Testis (tissue), 2 donors: ENCODE measurements at regions not wholly inside any gene's neighbourhood (a gene's known extent, or its start where the extent isn't known, plus 50 kb on each side); places are given as distances from the start of the nearest gene placed in this dataset.

Experiments used
- DNase-seq: peaks from one replicate; pipeline ENCODE4 v3.0.0-alpha.2; 2019
- H3K27ac ChIP-seq, 2 donors: fragments of 200-600 bp; sonication (generic); one replicate each; pipeline ENCODE4 v1.5.1; 2019
- H3K27me3 ChIP-seq: fragments of 200-600 bp; sonication (generic); one replicate; pipeline ENCODE4 v1.5.1; 2019
- H3K36me3 ChIP-seq: fragments of 200-600 bp; sonication (generic); one replicate; pipeline ENCODE4 v1.5.1; 2017; ENCODE audit warnings: low read depth; ENCODE audit errors: missing control alignments
- H3K4me1 ChIP-seq: fragments of 200-600 bp; sonication (generic); one replicate; pipeline ENCODE4 v1.5.1; 2019
- H3K4me3 ChIP-seq, 2 donors: fragments of 200-600 bp; sonication (generic); one replicate each; pipeline ENCODE4 v1.5.1; 2017 to 2019
- H3K9me3 ChIP-seq: fragments of 200-600 bp; sonication (generic); one replicate; pipeline ENCODE4 v1.5.1; 2017
- POLR2A ChIP-seq: fragments of 450-650 bp; IDR thresholded peaks from one replicate; pipeline ENCODE4 v1.6.1; 2017; ENCODE audit warnings: antibody characterized with exemption, mild to moderate bottlenecking, moderate library complexity
- WGBS, 2 donors: methylation state at CpG; one replicate each; pipeline ENCODE4 v1.1.5; 2018; 5-methylcytosine and 5-hydroxymethylcytosine counted together
- intact Hi-C: fragments of 100-400 bp; cut with DNase I; formaldehyde crosslinking; loops from one replicate; pipeline ENCODE4 v1.15.1; 2023; ENCODE audit warnings: low total_unique reads
- TF ChIP-seq, protein P1 (sequence below), 3 experiments: fragments of 450-650 bp in 2 of 3; fragments of 200-600 bp in 1 of 3; sonication (generic) in 1 of 3; IDR thresholded peaks; one replicate each; pipeline ENCODE4 v1.5.1; 2016 to 2019; ENCODE audit warnings: antibody characterized with exemption in 3 of 3, mild to moderate bottlenecking in 2 of 3, moderate library complexity in 1 of 3

DNA sequence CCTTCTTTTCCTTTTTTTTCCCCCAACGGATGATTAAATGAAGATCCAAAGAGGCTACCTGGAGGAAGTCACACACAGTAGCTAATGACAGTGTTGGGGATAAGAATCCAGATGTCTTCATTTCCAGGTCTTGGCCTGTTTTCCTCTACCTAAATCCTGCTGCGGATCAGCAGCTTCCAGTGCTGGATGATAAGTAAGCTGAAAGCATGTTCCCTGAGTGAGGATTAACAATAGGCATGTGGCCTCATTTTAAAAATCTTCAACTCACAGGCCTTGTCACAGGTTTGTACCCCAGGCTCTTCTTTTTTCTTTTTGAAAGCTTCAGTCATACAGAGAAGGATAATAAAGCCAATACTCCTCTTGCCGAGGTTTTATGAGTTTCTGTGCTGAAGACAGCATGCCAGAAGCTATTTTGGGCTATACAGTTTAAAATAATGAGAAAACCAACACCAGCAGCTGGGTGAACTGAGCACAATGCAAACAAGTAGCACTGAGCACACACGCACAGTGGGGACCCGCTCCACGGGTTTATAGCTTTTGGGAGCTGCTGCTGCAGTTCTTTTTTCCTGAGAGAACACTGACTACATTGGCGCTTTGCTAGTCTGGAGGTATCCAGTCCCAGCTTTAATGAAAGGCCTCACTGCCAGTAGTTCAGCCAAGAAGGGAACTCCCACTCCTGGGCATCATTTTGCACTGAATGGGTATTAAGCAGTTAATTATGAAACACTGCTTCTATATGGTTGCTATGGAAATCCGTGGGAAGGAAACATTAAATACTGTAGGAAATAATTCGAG, 184.2 kb upstream of the CTSO start:
- intact Hi-C loops, result no loop called here
- Histone ChIP-seq H3K27me3 (no peaks in the 10 kb centered on the region), H3K9me3 (no peaks in the 10 kb centered on the region), H3K4me3 (no peak overlapping the region), H3K4me1 (no peaks in the 10 kb centered on the region), H3K36me3 (no peaks in the 10 kb centered on the region), H3K27ac (no peak overlapping the region)
- 61 to 68% methylated on average over 9 of the region's 9 CpGs for WGBS, 2 donors
- no peak for TF ChIP-seq POLR2A
- TF ChIP-seq, protein P1, sequence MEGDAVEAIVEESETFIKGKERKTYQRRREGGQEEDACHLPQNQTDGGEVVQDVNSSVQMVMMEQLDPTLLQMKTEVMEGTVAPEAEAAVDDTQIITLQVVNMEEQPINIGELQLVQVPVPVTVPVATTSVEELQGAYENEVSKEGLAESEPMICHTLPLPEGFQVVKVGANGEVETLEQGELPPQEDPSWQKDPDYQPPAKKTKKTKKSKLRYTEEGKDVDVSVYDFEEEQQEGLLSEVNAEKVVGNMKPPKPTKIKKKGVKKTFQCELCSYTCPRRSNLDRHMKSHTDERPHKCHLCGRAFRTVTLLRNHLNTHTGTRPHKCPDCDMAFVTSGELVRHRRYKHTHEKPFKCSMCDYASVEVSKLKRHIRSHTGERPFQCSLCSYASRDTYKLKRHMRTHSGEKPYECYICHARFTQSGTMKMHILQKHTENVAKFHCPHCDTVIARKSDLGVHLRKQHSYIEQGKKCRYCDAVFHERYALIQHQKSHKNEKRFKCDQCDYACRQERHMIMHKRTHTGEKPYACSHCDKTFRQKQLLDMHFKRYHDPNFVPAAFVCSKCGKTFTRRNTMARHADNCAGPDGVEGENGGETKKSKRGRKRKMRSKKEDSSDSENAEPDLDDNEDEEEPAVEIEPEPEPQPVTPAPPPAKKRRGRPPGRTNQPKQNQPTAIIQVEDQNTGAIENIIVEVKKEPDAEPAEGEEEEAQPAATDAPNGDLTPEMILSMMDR (IDR thresholded peaks at IDR 0.05), result no peak
- no peak for DNase-seq

DNA sequence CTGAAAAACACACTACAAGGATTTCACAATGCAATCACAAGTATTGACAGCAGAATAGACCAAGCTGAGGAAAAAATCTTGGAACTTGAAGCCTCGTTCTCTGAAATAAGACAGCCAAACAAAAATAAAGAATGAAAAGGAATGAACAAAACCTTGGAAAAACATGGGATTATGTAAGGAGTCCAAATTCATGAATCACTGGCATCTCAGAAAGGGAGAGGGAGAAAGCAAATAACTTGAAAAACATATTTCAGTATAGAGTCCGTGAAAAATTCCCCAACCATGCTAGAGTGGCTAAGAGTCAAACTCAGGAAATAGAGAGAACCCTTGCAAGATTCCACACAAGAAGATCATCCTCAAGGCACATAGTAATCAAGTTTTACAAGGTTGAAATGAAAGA, 178.5 kb upstream of the CTSO start:
- Histone ChIP-seq H3K27ac (no peak overlapping the region), H3K27me3 (no peaks in the 10 kb centered on the region), H3K4me1 (no peaks in the 10 kb centered on the region), H3K9me3 (no peaks in the 10 kb centered on the region), H3K4me3 (no peak overlapping the region), H3K36me3 (no peaks in the 10 kb centered on the region)
- intact Hi-C loops, result no loop called here
- no peak for DNase-seq
- WGBS, 2 donors, result 82 to 91% methylated on average over 2 of the region's 2 CpGs
- TF ChIP-seq POLR2A, result no peak
- TF ChIP-seq, protein P1 (IDR thresholded peaks at IDR 0.05), result no peak

DNA sequence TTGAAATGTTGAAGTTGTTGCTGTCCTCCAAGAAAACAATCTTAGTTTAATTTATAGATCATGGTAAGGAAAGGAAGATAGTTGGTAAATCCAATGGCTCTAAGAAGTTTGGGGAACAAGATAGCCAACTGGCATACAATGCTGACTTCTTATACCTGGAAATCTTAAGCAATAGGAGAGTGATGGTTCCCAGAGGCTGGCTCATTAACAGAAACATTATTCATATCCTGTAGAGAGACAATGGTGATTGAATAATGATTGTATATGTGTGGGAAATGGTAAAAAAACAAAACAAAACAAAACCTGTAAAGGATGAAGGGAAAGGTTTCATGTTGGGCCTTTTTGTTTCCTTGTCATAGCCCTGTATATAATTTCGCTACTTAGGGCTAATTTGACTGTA, 174.9 kb upstream of the CTSO start:
- no peaks in the 10 kb centered on the region for H3K4me1 ChIP-seq
- H3K27me3 ChIP-seq, result no peaks in the 10 kb centered on the region
- DNase-seq, result no peak
- H3K4me3 ChIP-seq, result no peak overlapping the region
- 0 to 91% methylated on average over 1 of the region's 1 CpG for WGBS, 2 donors
- H3K36me3 ChIP-seq, result no peaks in the 10 kb centered on the region
- intact Hi-C loops, result no loop called here
- TF ChIP-seq POLR2A, result no peak
- TF ChIP-seq, protein P1 (IDR thresholded peaks at IDR 0.05), result no peak
- H3K27ac ChIP-seq, result no peak overlapping the region
- H3K9me3 ChIP-seq, result no peaks in the 10 kb centered on the region

DNA sequence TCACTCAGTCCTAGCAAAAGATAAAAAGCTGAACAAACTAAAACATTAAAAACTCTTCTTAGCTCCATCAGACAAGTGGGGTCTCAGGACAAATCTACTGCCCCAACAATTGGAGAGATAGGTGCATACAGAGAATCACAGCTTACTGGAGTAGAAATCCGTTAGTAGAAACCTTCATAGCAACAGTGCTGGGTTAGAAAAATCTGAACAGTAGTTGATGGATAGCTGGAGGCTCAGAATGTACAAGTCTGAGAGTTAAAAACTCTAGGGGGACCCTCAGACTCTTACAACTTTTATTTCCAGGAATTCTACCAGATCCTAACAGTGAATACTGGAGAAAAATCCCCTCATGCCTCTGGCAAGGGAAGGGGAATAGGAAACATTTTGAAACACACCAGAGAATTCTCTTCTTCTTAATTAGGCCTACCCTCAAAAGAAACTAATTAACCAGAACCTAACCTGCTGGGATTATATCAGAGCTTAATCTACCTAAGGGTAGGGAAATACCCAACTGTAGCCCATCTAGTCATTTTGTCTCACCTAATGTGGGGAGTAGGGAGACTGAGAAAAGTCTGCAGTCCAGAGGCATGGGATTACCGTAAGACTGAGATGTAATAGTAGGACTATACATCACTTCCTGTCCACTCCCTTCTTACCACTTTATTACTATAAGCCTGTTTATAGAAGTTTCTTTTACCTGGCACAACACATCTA, 165.0 kb upstream of the CTSO start:
- no peaks in the 10 kb centered on the region for H3K9me3 ChIP-seq
- no peaks in the 10 kb centered on the region for H3K36me3 ChIP-seq
- intact Hi-C loops, result no loop called here
- 84 to 93% methylated on average over 2 of the region's 2 CpGs for WGBS, 2 donors
- H3K4me3 ChIP-seq, result no peak overlapping the region
- no peaks in the 10 kb centered on the region for H3K27me3 ChIP-seq
- no peaks in the 10 kb centered on the region for H3K4me1 ChIP-seq
- no peak overlapping the region for H3K27ac ChIP-seq
- no peak for DNase-seq
- TF ChIP-seq, protein P1 (IDR thresholded peaks at IDR 0.05), result no peak
- TF ChIP-seq POLR2A, result no peak
